ENCODE measurements at regions not wholly inside any gene's neighbourhood (a gene's known extent, or its start where the extent isn't known, plus 50 kb on each side); places are given as distances from the start of the nearest gene placed in this dataset.
"Not testable (repeated sequence)": the region's sequence is repeated elsewhere in the genome, so short reads cannot be mapped to it uniquely, and the experiment has no call there.

DNA sequence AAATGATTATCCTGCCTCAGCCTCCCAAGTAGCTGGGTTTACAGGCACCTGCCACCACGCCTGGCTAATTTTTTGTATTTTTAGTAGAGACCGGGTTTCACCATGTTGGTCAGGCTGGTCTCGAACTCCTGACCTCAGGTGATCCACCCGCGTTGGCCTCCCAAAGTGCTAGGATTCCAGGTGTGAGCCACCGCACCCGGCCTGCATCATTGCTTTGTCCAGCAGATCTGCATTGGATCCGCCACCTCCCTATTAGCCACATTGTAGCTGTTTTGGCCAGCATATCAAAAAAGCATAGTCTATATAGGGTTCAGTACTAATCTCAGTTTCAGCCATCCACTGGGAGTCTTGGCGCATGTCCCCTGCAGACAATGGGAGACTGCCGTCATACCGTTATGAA, 194.6 kb upstream of the SHH start:
- H3K4me2 ChIP-seq (ENCODE audit: low read depth, low read length); dilution Hi-C loops (cut with HindIII; ENCODE audit: low sequenced_read_pairs, unreplicated experiment); BruUV-seq (replicated peaks); H3K14ac ChIP-seq (replicated peaks; ENCODE audit: low read depth, low read length); CTCF ChIA-PET; intact Hi-C loops (cut with micrococcal nuclease); H3K9ac ChIP-seq (ENCODE audit: low read depth, low read length); H2BK5ac ChIP-seq (ENCODE audit: low read depth, low read length, poor library complexity, severe bottlenecking); DNase-seq; H2AK5ac ChIP-seq (ENCODE audit: low read depth, low read length); H4K20me1 ChIP-seq (ENCODE audit: insufficient read depth, low read length); H3K9me1 ChIP-seq (ENCODE audit: insufficient read depth, low read length); H3K23ac ChIP-seq (ENCODE audit: low read depth, low read length); H3K27me3 ChIP-seq (ENCODE audit: control insufficient read depth, insufficient read depth, low read length); H3K27ac ChIP-seq (ENCODE audit: insufficient read depth, low read length); H4K5ac ChIP-seq (ENCODE audit: low read depth, low read length); H4K8ac ChIP-seq (ENCODE audit: low read depth in 2 of 2, low read length in 2 of 2); H4K91ac ChIP-seq (ENCODE audit: insufficient read depth, low read depth, low read length); H3K56ac ChIP-seq (ENCODE audit: extremely low read depth, insufficient read depth, low read length); H3K36me3 ChIP-seq (ENCODE audit: control insufficient read depth, insufficient read depth, low read length); H3K4ac ChIP-seq (ENCODE audit: low read depth, low read length); POLR2A ChIA-PET (ENCODE audit: unreplicated experiment); H3K79me1 ChIP-seq (ENCODE audit: low read depth in 1 of 2, low read length in 2 of 2); H3K4me1 ChIP-seq (ENCODE audit: control insufficient read depth, insufficient read depth, low read length); H2BK15ac ChIP-seq (ENCODE audit: low read depth, low read length); H3K18ac ChIP-seq (ENCODE audit: low read depth, low read length); H2AFZ ChIP-seq (replicated peaks; ENCODE audit: low read length, poor library complexity); in situ Hi-C loops (cut with MboI; ENCODE audit: low sequenced_read_pairs); H2BK20ac ChIP-seq (ENCODE audit: low read depth, low read length); H3K4me3 ChIP-seq (ENCODE audit: insufficient read depth, low read depth, low read length); ATAC-seq (ENCODE audit: low read depth); H2BK120ac ChIP-seq (ENCODE audit: low read depth, low read length): not testable (repeated sequence)
- 78% methylated on average over 4 of the region's 11 CpGs; no CpG with 5 or more reads in 1 of the 2 experiments for WGBS, 2 experiments (ENCODE audit: extremely low coverage in 2 of 2, insufficient read length in 1 of 2)
- peaks cover 27% of the 10 kb centered on the region for H3K9me3 ChIP-seq (ENCODE audit: control insufficient read depth, insufficient read depth, low read length)
- H2AK9ac ChIP-seq (replicated peaks; ENCODE audit: low read depth, low read length, poor library complexity), result peak overlapping the region; percentile 55
